ENCODE measurements at regions not wholly inside any gene's neighbourhood (a gene's known extent, or its start where the extent isn't known, plus 50 kb on each side); places are given as distances from the start of the nearest gene placed in this dataset.

- DNase-seq (ENCODE audit: low read depth in 2 of 2): no peak
Observed at GRCh38 chr6:14365393-14365792, 247.8 kb downstream of the CD83 start.

- no peak for DNase-seq (ENCODE audit: low read depth in 2 of 2)
Observed at GRCh38 chr6:14366315-14366714, 248.7 kb downstream of the CD83 start.

GRCh38 chr6:14366872-14367271, 249.3 kb downstream of the CD83 start:
- no peak for DNase-seq (ENCODE audit: low read depth in 2 of 2)

GRCh38 chr6:14367296-14367695, 249.7 kb downstream of the CD83 start:
- DNase-seq (ENCODE audit: low read depth in 2 of 2): no peak

GRCh38 chr6:14369717-14370116, 252.1 kb downstream of the CD83 start:
- no peak for DNase-seq (ENCODE audit: low read depth in 2 of 2)

GRCh38 chr6:14371530-14371929, 254.0 kb downstream of the CD83 start:
- no peak for DNase-seq (ENCODE audit: low read depth in 2 of 2)

- no peak for DNase-seq (ENCODE audit: low read depth in 2 of 2)
Observed at GRCh38 chr6:14372734-14373489, 255.3 kb downstream of the CD83 start.

- no peak for DNase-seq (ENCODE audit: low read depth in 2 of 2)
Observed at GRCh38 chr6:14373648-14374437, 256.3 kb downstream of the CD83 start.

- no peak for DNase-seq (ENCODE audit: low read depth in 2 of 2)
Observed at GRCh38 chr6:14375930-14376329, 258.4 kb downstream of the CD83 start.

GRCh38 chr6:14379568-14379967, 262.0 kb downstream of the CD83 start:
- DNase-seq (ENCODE audit: low read depth in 2 of 2): no peak

GRCh38 chr6:14380086-14380820, 262.7 kb downstream of the CD83 start:
- no peak for DNase-seq (ENCODE audit: low read depth in 2 of 2)

GRCh38 chr6:14380901-14381828, 263.6 kb downstream of the CD83 start:
- DNase-seq (ENCODE audit: low read depth in 2 of 2): no peak

- DNase-seq (ENCODE audit: low read depth in 2 of 2): no peak
Observed at GRCh38 chr6:14381829-14382677, 264.5 kb downstream of the CD83 start.

GRCh38 chr6:14382678-14383236, 265.2 kb downstream of the CD83 start:
- DNase-seq (ENCODE audit: low read depth in 2 of 2): no peak

GRCh38 chr6:14383393-14384174, 266.0 kb downstream of the CD83 start:
- DNase-seq (ENCODE audit: low read depth in 2 of 2): no peak

GRCh38 chr6:14384175-14384949, 266.8 kb downstream of the CD83 start:
- DNase-seq (ENCODE audit: low read depth in 2 of 2): no peak

- DNase-seq (ENCODE audit: low read depth in 2 of 2): no peak
Observed at GRCh38 chr6:14386263-14386662, 268.7 kb downstream of the CD83 start.

GRCh38 chr6:14386668-14387067, 269.1 kb downstream of the CD83 start:
- no peak for DNase-seq (ENCODE audit: low read depth in 2 of 2)

GRCh38 chr6:14388371-14388770, 270.8 kb downstream of the CD83 start:
- DNase-seq (ENCODE audit: low read depth in 2 of 2): no peak
